H1 (cell line): ENCODE measurements at regions not wholly inside any gene's neighbourhood (a gene's known extent, or its start where the extent isn't known, plus 50 kb on each side); places are given as distances from the start of the nearest gene placed in this dataset.

Experiments
- BCL11A ChIP-seq, 2 experiments: IDR thresholded peaks; one replicate each; pipeline ENCODE4 v1.6.1; 2011; ENCODE audit warnings: low read depth in 2 of 2, low read length in 2 of 2, mild to moderate bottlenecking in 2 of 2
- CHD1 ChIP-seq: IDR thresholded peaks from 2 replicates; pipeline ENCODE4 v1.6.1; 2012; ENCODE audit warnings: low read depth, low read length, improper control_type of control experiment
- FOSL1 ChIP-seq: IDR thresholded peaks from 2 replicates; pipeline ENCODE4 v1.6.1; 2011; ENCODE audit warnings: mild to moderate bottlenecking, low read depth, low read length, moderate library complexity; ENCODE audit not compliant: insufficient read depth
- GABPA ChIP-seq: IDR thresholded peaks from 2 replicates; pipeline ENCODE4 v1.6.1; 2011; ENCODE audit warnings: mild to moderate bottlenecking, low read length, moderate library complexity, borderline replicate concordance; ENCODE audit not compliant: insufficient read depth
- SIN3A ChIP-seq, 2 experiments: IDR thresholded peaks in 1 of 2; conservative IDR thresholded peaks in 1 of 2; 2 replicates each; pipeline ENCODE4 v1.6.1; 2011 to 2012; ENCODE audit warnings: low read length in 2 of 2, improper control_type of control experiment in 1 of 2, low read depth in 1 of 2, mild to moderate bottlenecking in 1 of 2
- TF ChIP-seq, protein P1 (sequence below): IDR thresholded peaks from 2 replicates; pipeline ENCODE4 v1.6.1; 2011; ENCODE audit warnings: low read length, improper control_type of control experiment

- TF ChIP-seq SIN3A (conservative IDR thresholded peaks at IDR 0.05 in 1 of 2, IDR thresholded peaks at IDR 0.05 in 1 of 2; ENCODE audit: low read depth in 1 of 2, low read length in 2 of 2) (no peak), BCL11A (IDR thresholded peaks at IDR 0.05; ENCODE audit: low read depth in 2 of 2, low read length in 2 of 2) (no peak), FOSL1 (no peak), GABPA (no peak), CHD1 (no peak)
- TF ChIP-seq, protein P1, sequence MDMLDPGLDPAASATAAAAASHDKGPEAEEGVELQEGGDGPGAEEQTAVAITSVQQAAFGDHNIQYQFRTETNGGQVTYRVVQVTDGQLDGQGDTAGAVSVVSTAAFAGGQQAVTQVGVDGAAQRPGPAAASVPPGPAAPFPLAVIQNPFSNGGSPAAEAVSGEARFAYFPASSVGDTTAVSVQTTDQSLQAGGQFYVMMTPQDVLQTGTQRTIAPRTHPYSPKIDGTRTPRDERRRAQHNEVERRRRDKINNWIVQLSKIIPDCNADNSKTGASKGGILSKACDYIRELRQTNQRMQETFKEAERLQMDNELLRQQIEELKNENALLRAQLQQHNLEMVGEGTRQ, result no peak
- TF ChIP-seq, all 59 proteins: peak for 0
Measured at GRCh38 chr10:118163217-118163616, 116.5 kb upstream of the RAB11FIP2 start (continued).
